HAP-1 (cell line): ENCODE measurements at regions not wholly inside any gene's neighbourhood (a gene's known extent, or its start where the extent isn't known, plus 50 kb on each side); places are given as distances from the start of the nearest gene placed in this dataset.
A peak's percentile ranks its signal among the peaks of the same experiment; 100 is the strongest.

Source experiments
- DNase-seq, 2 experiments: peaks; one replicate each; pipeline ENCODE4 v3.0.0-alpha.2; 2016 to 2020; ENCODE audit warnings: low spot score in 2 of 2
- H3K27me3 ChIP-seq: fragments of 250-450 bp; sonication (Bioruptor Pico); 2 replicates; pipeline ENCODE4 v1.5.1; 2020; ENCODE audit warnings: low read depth, mild to moderate bottlenecking, moderate library complexity
- H3K36me3 ChIP-seq: fragments of 250-450 bp; sonication (Bioruptor Pico); replicated peaks from 2 replicates; pipeline ENCODE4 v1.5.1; 2020; ENCODE audit warnings: mild to moderate bottlenecking
- H3K4me1 ChIP-seq: fragments of 250-450 bp; sonication (Bioruptor Pico); 2 replicates; pipeline ENCODE4 v1.5.1; 2020; ENCODE audit warnings: mild to moderate bottlenecking
- H3K4me3 ChIP-seq: fragments of 250-450 bp; sonication (Bioruptor Pico); 2 replicates; pipeline ENCODE4 v1.5.1; 2020; ENCODE audit warnings: mild to moderate bottlenecking, moderate library complexity
- H3K9me3 ChIP-seq: fragments of 250-450 bp; sonication (Bioruptor Pico); 2 replicates; pipeline ENCODE4 v1.5.1; 2020; ENCODE audit warnings: mild to moderate bottlenecking, moderate library complexity
- in situ Hi-C: fragments of 300-500 bp; cut with MboI; formaldehyde crosslinking; loops from 3 replicates; pipeline ENCODE4 v1.14.3; 2020; ENCODE audit warnings: low sequenced_read_pairs, inconsistent platforms, mixed read lengths

GRCh38 chr17:34781071-34781470, 180.2 kb downstream of the CCT6B start:
- Histone ChIP-seq H3K36me3 (no peaks in the 10 kb centered on the region), H3K4me1 (no peaks in the 10 kb centered on the region), H3K27me3 (no peaks in the 10 kb centered on the region), H3K4me3 (no peak overlapping the region), H3K9me3 (no peaks in the 10 kb centered on the region)
- in situ Hi-C loops, result no loop called here
- DNase-seq, result no peak

DNA sequence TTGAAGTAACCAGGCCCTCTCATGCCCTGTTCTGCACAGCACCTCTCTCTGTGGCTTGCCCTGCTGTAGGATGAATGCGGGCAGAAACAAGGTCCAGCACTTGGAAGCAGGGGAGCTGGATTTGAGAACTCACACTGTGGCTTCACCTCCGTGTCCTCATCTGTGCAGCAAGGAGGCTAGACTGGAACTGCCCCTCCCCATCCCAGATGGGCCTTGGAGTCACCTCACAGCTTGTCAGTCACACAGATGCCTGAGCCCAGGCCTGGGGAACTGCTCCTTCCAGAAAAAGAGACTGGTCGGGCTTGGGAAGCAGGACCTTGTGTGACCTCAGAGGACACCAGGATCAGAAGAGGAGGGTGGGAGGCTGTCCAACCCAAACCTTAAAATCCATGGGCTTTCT, 180.8 kb downstream of the CCT6B start:
- in situ Hi-C loops, result no loop called here
- no peak for DNase-seq
- H3K4me3 ChIP-seq, result no peak overlapping the region
- H3K36me3 ChIP-seq, result no peaks in the 10 kb centered on the region
- no peaks in the 10 kb centered on the region for H3K9me3 ChIP-seq
- no peaks in the 10 kb centered on the region for H3K4me1 ChIP-seq
- no peaks in the 10 kb centered on the region for H3K27me3 ChIP-seq

DNA sequence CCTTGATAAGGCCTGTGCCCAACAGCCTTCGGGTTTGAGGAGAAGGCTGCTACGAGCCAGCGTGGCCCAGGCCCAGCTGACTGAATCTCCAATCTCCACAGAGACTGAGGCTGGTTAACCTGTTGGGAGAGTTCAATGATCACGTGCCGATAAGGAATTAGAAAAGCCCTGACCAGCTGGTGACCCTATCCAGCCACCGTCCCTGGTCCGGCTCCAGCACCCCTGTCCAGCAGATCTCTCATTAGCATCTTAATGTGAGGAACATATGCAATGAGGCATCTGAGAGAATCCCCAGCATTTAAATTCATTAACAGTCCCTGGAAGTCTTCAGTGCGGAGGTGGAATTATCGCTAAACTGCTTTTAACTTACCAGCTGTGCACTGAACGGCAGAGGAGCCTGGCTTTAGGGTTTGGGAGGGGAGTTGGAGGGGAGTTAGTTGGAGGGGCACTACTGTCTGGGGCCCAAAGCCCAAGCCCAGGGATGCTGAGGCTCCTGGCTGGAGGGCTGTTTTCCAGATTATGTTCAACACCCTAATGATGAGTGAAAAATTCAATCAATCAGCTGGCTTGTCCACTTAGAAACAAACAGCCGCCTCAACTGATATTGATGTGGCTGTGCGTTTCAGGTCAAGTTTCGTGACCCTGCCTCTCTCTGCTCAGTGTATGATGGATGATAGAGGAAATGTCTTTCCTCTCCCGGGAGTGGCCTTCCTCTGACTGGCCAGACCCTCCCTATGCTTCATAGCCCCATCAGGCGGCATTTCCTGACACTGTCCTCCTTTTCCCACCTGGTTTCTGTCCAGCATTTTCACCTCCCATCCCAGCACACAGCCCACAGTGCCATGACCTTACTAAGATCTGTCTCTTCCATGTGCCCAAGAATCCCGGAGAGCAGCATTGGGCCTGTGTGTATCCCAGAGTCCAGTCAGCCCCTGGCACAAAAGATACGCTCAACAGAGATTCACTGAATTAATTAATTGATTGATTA, 184.5 kb downstream of the CCT6B start:
- no peak for DNase-seq
- H3K9me3 ChIP-seq, result no peaks in the 10 kb centered on the region
- H3K27me3 ChIP-seq, result peaks cover 2% of the 10 kb centered on the region; the same call in 1 of the 2 replicates
- no peak overlapping the region for H3K4me3 ChIP-seq
- H3K4me1 ChIP-seq, result no peaks in the 10 kb centered on the region
- in situ Hi-C loops, result no loop called here
- no peaks in the 10 kb centered on the region for H3K36me3 ChIP-seq

DNA sequence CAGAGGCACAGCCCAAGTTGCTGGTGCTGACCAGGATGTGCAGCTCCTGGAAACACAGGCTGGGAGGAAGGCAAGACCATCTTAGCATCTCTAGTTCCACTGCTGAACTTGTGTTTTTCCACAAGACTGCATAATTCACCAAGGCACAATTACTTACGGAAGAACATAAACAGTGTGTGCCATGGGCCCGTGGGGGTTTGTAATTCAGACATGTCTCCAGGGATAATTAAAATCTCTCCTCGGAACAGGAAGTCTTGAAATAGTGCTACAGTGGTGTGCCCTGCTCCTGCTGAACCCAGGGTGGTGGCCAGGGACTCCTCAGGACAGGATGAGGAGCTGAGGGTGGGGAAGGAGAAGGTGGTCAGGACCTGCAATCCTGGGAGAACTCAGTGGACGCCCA, 188.2 kb downstream of the CCT6B start:
- no peak for DNase-seq
- Histone ChIP-seq H3K9me3 (no peaks in the 10 kb centered on the region), H3K36me3 (no peaks in the 10 kb centered on the region), H3K4me1 (no peaks in the 10 kb centered on the region), H3K4me3 (no peak overlapping the region), H3K27me3 (peaks cover 7% of the 10 kb centered on the region; the same call in 1 of the 2 replicates)
- in situ Hi-C loops, result no loop called here

DNA sequence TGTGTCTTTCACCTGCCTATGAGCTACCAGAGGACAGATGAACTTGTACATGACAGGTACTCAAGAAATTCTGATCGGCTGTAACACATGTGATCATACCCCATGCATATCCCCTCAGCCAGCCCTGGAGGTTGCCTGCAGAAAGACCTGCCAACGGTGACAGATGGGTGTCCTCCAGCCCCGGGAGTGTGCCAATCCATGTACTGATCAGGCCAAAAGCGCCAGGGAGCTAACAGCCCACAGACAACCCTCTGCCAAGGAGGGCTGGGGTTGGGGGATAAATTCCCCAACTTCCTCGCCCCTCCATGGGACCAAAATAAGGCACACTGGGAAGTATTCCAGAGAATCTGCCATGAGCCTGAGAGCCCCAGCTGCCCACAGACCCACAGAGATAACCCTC, 189.4 kb downstream of the CCT6B start:
- H3K9me3 ChIP-seq, result no peaks in the 10 kb centered on the region
- DNase-seq, result no peak
- H3K4me3 ChIP-seq, result no peak overlapping the region
- peaks cover 7% of the 10 kb centered on the region; the same call in 1 of the 2 replicates for H3K27me3 ChIP-seq
- no peaks in the 10 kb centered on the region for H3K36me3 ChIP-seq
- no peaks in the 10 kb centered on the region for H3K4me1 ChIP-seq
- in situ Hi-C loops, result no loop called here

DNA sequence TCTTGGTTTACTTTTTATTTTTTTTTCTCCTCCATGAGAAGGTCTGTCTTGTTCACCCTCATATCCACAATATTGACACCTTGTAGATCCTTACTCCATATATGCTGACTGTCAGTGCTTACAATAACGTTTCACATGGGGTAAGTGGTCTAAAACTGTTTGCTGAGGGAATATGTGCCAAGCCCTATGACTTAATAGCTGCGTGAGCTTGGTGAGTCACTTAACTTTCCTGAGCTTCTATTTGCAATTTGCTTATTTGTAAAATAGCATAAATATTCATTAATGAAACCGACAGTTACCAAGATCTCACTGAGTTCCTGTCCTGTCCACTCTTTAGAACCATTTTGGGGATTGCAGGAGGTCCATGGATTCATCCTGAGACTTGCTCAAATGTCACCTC, 190.7 kb downstream of the CCT6B start:
- no peak for DNase-seq
- H3K36me3 ChIP-seq, result no peaks in the 10 kb centered on the region
- no peak overlapping the region for H3K4me3 ChIP-seq
- no peaks in the 10 kb centered on the region for H3K9me3 ChIP-seq
- peaks cover 7% of the 10 kb centered on the region; the same call in 1 of the 2 replicates for H3K27me3 ChIP-seq
- in situ Hi-C loops, result no loop called here
- no peaks in the 10 kb centered on the region for H3K4me1 ChIP-seq

DNA sequence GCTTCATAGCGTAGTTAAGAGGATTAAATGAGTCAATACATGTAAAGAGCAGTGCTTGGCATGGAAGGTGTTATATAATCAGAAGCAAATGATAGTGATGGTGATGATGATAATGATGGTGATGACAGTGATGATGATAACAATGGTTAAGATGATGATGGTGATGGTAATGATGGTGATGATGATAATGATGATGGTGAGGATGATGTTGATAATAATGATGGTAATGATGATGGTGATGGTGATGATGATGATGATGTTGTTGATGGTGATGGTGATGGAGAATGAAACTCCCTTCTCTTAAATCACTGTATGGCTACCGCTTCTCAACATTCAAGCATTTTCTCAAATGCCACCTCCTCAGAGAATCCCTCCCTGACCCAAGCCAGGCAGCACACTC, 190.5 kb downstream of the TMEM132E start:
- H3K4me1 ChIP-seq, result no peaks in the 10 kb centered on the region
- no peaks in the 10 kb centered on the region for H3K9me3 ChIP-seq
- no peak overlapping the region for H3K4me3 ChIP-seq
- H3K36me3 ChIP-seq, result no peaks in the 10 kb centered on the region
- peaks cover 7% of the 10 kb centered on the region; the same call in 1 of the 2 replicates for H3K27me3 ChIP-seq
- in situ Hi-C loops, result no loop called here
- DNase-seq, result no peak

DNA sequence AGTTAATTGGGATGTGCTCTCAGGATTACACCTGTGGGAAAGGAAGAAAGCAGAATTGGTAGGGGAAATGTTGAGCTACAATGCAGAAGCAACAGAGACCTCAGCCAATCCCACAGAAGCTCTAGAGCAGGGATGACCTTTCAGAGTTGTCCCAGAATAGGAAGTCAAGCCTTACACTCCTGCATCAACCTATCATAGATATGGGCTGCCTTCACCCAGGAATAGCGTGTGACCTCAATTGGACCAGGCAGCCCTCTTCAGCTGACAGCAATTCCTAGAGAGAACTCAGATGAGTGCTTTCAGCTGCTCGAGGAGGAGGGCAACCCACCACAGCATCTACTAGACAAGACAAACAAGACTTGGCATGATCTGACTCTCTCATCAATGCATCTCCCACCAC, 189.7 kb downstream of the TMEM132E start:
- Histone ChIP-seq H3K27me3 (peaks cover 7% of the 10 kb centered on the region; the same call in 1 of the 2 replicates), H3K36me3 (no peaks in the 10 kb centered on the region), H3K9me3 (no peaks in the 10 kb centered on the region), H3K4me1 (no peaks in the 10 kb centered on the region), H3K4me3 (no peak overlapping the region)
- in situ Hi-C loops, result no loop called here
- DNase-seq, result no peak

DNA sequence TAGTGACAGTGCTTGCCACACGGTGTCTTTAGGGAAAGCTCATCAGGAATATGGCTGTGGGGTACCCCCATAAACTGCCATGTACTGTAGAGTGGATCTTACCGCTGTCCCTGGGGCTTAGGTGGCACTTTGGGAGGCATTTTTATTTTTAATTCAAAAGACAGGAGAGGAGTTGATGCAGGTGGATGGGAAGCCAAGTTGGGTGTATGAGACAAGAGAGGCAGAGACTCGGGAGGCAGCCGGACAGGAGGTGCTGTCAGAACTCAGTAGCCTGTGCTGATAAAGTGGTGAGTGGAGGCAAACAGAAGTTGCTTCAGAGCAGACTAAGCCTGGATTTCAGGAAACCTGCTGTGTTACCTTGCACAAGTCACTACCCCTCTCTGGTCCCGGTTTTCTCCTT, 185.9 kb downstream of the TMEM132E start:
- Histone ChIP-seq H3K4me1 (no peaks in the 10 kb centered on the region), H3K36me3 (no peaks in the 10 kb centered on the region), H3K27me3 (peaks cover 3% of the 10 kb centered on the region; the same call in 1 of the 2 replicates), H3K4me3 (no peak overlapping the region), H3K9me3 (no peaks in the 10 kb centered on the region)
- in situ Hi-C loops, result no loop called here
- DNase-seq, result no peak

GRCh38 chr17:34764716-34765115, 185.3 kb downstream of the TMEM132E start:
- no peaks in the 10 kb centered on the region for H3K9me3 ChIP-seq
- no peak overlapping the region for H3K4me3 ChIP-seq
- no peaks in the 10 kb centered on the region for H3K27me3 ChIP-seq
- H3K36me3 ChIP-seq, result no peaks in the 10 kb centered on the region
- peak in 1 of 2 experiments; percentile 3 for DNase-seq
- H3K4me1 ChIP-seq, result no peaks in the 10 kb centered on the region
- in situ Hi-C loops, result no loop called here

DNA sequence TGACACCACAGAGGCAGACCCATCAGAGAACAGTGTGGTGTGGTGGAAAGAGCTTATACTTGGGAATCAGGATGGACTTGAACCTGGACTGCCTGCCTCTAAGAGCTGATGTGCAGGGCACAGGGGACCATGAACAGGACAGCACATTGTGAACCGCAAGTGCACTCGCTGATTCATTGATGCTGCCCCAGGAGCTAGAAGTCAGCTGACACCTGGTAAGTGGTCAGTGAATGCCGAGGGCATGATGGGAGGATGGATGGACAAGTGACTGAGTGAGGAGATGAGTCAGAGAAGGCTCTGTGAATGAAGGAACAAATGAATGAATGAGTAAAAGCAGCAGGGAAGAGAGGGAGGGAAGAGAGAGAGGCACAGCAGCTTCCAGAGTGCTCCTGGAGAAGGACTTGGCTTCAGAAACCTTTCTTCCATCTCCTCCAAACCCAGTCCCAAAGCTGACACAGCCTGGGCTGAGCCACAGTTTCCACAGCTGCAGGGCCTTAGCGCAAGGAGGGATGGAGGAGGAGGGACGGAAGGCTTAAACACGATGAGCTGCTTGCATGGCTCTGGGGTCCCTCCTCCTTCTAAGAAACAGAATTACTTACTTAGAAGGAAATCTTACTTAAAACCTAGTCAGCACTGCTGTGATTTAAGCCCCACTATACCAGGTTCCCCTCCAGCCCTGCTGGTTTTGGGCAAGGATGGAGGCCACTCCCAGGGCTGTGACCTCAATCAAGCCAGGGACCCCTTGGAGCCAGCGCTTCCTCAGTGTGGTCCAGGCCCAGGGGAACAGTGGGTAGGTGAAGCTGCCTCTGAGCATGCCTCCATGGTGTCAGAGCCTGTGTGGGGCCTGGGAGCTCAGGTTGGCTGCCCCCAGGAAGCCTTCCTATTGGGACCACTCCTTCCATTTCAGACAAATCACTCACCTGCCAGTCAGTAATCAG, 184.6 kb downstream of the TMEM132E start:
- no peak overlapping the region for H3K4me3 ChIP-seq
- H3K9me3 ChIP-seq, result no peaks in the 10 kb centered on the region
- no peaks in the 10 kb centered on the region for H3K27me3 ChIP-seq
- no peaks in the 10 kb centered on the region for H3K36me3 ChIP-seq
- no peaks in the 10 kb centered on the region for H3K4me1 ChIP-seq
- no peak for DNase-seq
- in situ Hi-C loops, result no loop called here

DNA sequence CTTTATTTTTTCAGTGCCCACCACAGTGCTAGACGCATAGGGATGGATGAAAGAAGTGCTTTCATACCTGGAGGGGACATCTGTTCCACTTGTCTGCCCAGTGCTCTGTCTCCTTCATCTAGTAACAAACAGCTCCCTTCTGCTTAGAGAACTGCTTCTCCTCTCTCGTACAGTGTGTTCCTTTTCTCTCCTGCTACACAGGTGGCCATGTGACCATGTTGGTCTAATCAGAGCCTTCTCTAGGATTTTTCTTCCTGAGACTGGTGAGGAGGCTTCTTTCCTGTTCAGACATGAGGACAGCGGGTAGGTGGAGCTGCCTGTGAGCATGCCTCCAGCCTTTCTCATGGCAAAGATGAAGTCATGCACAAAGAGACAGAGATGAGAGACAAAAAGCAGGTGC, 182.7 kb downstream of the TMEM132E start:
- no peaks in the 10 kb centered on the region for H3K4me1 ChIP-seq
- no peak overlapping the region for H3K4me3 ChIP-seq
- no peaks in the 10 kb centered on the region; the same call in 1 of the 2 replicates for H3K27me3 ChIP-seq
- no peak for DNase-seq
- no peaks in the 10 kb centered on the region for H3K36me3 ChIP-seq
- H3K9me3 ChIP-seq, result no peaks in the 10 kb centered on the region
- in situ Hi-C loops, result no loop called here

DNA sequence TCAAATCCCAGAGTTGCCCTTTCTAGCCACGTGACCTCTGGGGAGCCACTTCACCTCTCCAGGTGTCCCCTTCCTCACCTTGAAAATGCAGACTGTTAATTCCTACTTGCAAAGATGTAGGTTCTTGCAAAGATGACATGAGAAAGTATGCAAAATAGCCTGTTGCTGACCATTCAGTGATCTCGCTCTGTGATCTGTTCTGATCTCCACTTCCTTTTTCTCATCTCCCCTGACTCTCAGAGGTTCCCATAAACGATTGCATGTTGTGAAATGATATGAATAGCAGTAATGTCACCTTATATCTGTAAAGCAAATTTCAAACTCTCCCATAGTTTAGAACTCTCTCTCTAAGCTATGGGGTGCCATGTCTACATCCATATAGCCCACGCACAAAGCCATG, 182.3 kb downstream of the TMEM132E start:
- no peak for DNase-seq
- H3K4me3 ChIP-seq, result no peak overlapping the region
- no peaks in the 10 kb centered on the region for H3K9me3 ChIP-seq
- H3K27me3 ChIP-seq, result no peaks in the 10 kb centered on the region; the same call in 1 of the 2 replicates
- in situ Hi-C loops, result no loop called here
- H3K36me3 ChIP-seq, result no peaks in the 10 kb centered on the region
- no peaks in the 10 kb centered on the region for H3K4me1 ChIP-seq
